Suprapubic skin (tissue), 3 donors: ENCODE measurements at regions not wholly inside any gene's neighbourhood (a gene's known extent, or its start where the extent isn't known, plus 50 kb on each side); places are given as distances from the start of the nearest gene placed in this dataset.

ENCODE experiments used
- POLR2A ChIP-seq, 2 donors: fragments of 450-650 bp; IDR thresholded peaks; one replicate each; pipeline ENCODE4 v1.6.1; 2017; ENCODE audit warnings: antibody characterized with exemption in 2 of 2, mild to moderate bottlenecking in 2 of 2, moderate library complexity in 2 of 2
- TF ChIP-seq, protein P1 (sequence below), 2 donors: fragments of 200-600 bp in 1 of 2; fragments of 450-650 bp in 1 of 2; sonication (generic) in 1 of 2; IDR thresholded peaks; one replicate each; pipeline ENCODE4 v1.5.1; 2016 to 2019; ENCODE audit warnings: antibody characterized with exemption in 2 of 2, mild to moderate bottlenecking in 1 of 2, moderate library complexity in 1 of 2

DNA sequence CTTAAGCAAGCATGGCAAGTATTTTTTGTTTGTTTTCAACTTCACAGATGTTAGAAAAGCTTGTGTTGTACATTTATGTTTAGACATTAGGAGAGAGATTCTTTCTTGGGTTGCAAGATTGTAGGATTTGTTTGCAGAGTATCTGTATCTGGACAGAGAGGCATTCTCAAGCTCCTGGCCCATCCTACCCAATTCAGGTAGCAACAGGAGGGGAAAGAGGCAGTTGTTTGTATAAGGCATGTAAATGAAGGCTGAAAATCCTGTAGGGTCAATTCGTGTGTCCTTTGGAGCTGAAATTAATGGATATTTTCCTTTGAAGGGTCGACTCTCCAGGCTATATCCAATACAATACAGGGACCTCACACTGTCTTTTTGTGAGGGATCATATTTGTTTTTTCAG, 147.3 kb downstream of the KCNRG start:
- TF ChIP-seq, protein P1, sequence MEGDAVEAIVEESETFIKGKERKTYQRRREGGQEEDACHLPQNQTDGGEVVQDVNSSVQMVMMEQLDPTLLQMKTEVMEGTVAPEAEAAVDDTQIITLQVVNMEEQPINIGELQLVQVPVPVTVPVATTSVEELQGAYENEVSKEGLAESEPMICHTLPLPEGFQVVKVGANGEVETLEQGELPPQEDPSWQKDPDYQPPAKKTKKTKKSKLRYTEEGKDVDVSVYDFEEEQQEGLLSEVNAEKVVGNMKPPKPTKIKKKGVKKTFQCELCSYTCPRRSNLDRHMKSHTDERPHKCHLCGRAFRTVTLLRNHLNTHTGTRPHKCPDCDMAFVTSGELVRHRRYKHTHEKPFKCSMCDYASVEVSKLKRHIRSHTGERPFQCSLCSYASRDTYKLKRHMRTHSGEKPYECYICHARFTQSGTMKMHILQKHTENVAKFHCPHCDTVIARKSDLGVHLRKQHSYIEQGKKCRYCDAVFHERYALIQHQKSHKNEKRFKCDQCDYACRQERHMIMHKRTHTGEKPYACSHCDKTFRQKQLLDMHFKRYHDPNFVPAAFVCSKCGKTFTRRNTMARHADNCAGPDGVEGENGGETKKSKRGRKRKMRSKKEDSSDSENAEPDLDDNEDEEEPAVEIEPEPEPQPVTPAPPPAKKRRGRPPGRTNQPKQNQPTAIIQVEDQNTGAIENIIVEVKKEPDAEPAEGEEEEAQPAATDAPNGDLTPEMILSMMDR (IDR thresholded peaks at IDR 0.05): no peak
- no peak for TF ChIP-seq POLR2A (IDR thresholded peaks at IDR 0.05)
